H1 (cell line): ENCODE measurements at regions not wholly inside any gene's neighbourhood (a gene's known extent, or its start where the extent isn't known, plus 50 kb on each side); places are given as distances from the start of the nearest gene placed in this dataset.

Experiments
- CTCF ChIA-PET: fragments of 300-600 bp; sonication (Branson Sonifier 250); formaldehyde crosslinking; loops from one replicate; lab custom pipeline; 2021; ENCODE audit not compliant: partially characterized antibody; lab: Charles Lee
- POLR2A ChIA-PET: fragments of 300-600 bp; sonication (Branson Sonifier 250); formaldehyde crosslinking; loops from one replicate; lab custom pipeline; 2021; ENCODE audit warnings: inconsistent platforms; ENCODE audit not compliant: partially characterized antibody; lab: Charles Lee
- DNase-seq, 2 experiments: peaks; one replicate each; pipeline versions ENCODE4 v3.0.0 to v3.0.0-alpha.2; 2010 to 2022; ENCODE audit warnings: low spot score in 2 of 2, low read depth in 1 of 2, mixed read lengths in 1 of 2
- FAIRE-seq: peaks from 2 replicates; lab custom pipeline; 2011; peaks lifted over from hg19 to GRCh38; lab: Jason Lieb, UNC
- H2AFZ ChIP-seq: 2 replicates; pipeline ENCODE4 v1.8.1; 2012; ENCODE audit warnings: low read length, inconsistent platforms
- H2AK5ac ChIP-seq: 2 replicates; pipeline ENCODE4 v1.6.1; 2013; ENCODE audit warnings: low read depth, low read length
- H2BK120ac ChIP-seq: replicated peaks from 2 replicates; pipeline ENCODE3; 2013; ENCODE audit warnings: low read depth, low read length, inconsistent platforms
- H2BK12ac ChIP-seq: 2 replicates; pipeline ENCODE4 v1.6.1; 2013; ENCODE audit warnings: low read depth, low read length
- H2BK15ac ChIP-seq: 2 replicates; pipeline ENCODE4 v1.6.1; 2013; ENCODE audit warnings: low read length
- H2BK20ac ChIP-seq: 2 replicates; pipeline ENCODE4 v1.6.1; 2013; ENCODE audit warnings: low read length
- H2BK5ac ChIP-seq: 2 replicates; pipeline ENCODE4 v1.6.1; 2013; ENCODE audit warnings: low read depth, low read length
- H3K14ac ChIP-seq: 2 replicates; pipeline ENCODE4 v1.6.1; 2013; ENCODE audit warnings: inconsistent platforms; ENCODE audit not compliant: insufficient read length
- H3K18ac ChIP-seq: 2 replicates; pipeline ENCODE4 v1.6.1; 2013; ENCODE audit warnings: low read length; ENCODE audit errors: extremely low read depth
- H3K23ac ChIP-seq: 2 replicates; pipeline ENCODE4 v1.6.1; 2013; ENCODE audit warnings: inconsistent platforms; ENCODE audit not compliant: insufficient read length
- H3K23me2 ChIP-seq: 2 replicates; pipeline ENCODE4 v1.6.1; 2013; ENCODE audit warnings: low read depth, low read length
- H3K27ac ChIP-seq: 2 replicates; pipeline ENCODE4 v1.6.1; 2011; ENCODE audit warnings: low read depth, low read length, inconsistent platforms
- H3K27me3 ChIP-seq, 4 experiments: replicated peaks in 1 of 4; 1 replicate in 1 of 4; 2 replicates in 3 of 4; pipeline versions ENCODE4 v1.6.1 to v1.8.1; 2011 to 2013; ENCODE audit warnings: low read length in 3 of 4, mild to moderate bottlenecking in 3 of 4, inconsistent platforms in 2 of 4, mixed read lengths in 2 of 4, moderate library complexity in 1 of 4; ENCODE audit not compliant: control insufficient read depth in 3 of 4, insufficient read depth in 3 of 4; ENCODE audit errors: extremely low read depth in 1 of 4
- H3K36me3 ChIP-seq, 4 experiments: 2 replicates each; pipeline versions ENCODE4 v1.6.1 to v1.8.1; 2011 to 2013; ENCODE audit warnings: mild to moderate bottlenecking in 4 of 4, low read length in 3 of 4, moderate library complexity in 2 of 4, control low read depth in 1 of 4, inconsistent platforms in 1 of 4; ENCODE audit not compliant: insufficient read depth in 4 of 4, control insufficient read depth in 2 of 4
- H3K4ac ChIP-seq: replicated peaks from 2 replicates; pipeline ENCODE3; 2013; ENCODE audit warnings: low read length, low read depth, mixed read lengths, inconsistent platforms; ENCODE audit not compliant: insufficient read length
- H3K4me1 ChIP-seq, 4 experiments: replicated peaks in 1 of 4; 1 replicate in 1 of 4; 2 replicates in 3 of 4; pipeline versions ENCODE4 v1.6.1 to v1.8.1; 2011 to 2013; ENCODE audit warnings: low read length in 3 of 4, inconsistent platforms in 2 of 4, mixed read lengths in 1 of 4; ENCODE audit not compliant: insufficient read depth in 4 of 4, control insufficient read depth in 3 of 4
- H3K4me2 ChIP-seq, 2 experiments: 2 replicates each; pipeline versions ENCODE4 v1.6.1 to v1.8.1; 2011 to 2013; ENCODE audit warnings: low read depth in 2 of 2, low read length in 2 of 2, control low read depth in 1 of 2, inconsistent platforms in 1 of 2, mild to moderate bottlenecking in 1 of 2; ENCODE audit not compliant: insufficient read depth in 1 of 2
- H3K4me3 ChIP-seq, 4 experiments: fragments of 200-600, 300-600 bp in 1 of 4; sonication (generic), shearing (Covaris generic), sonication (Bioruptor Twin) in 1 of 4; 2 replicates each; pipeline versions ENCODE4 v1.5.1 to v1.8.1; 2011 to 2016; ENCODE audit warnings: low read length in 4 of 4, low read depth in 3 of 4, control low read depth in 2 of 4, inconsistent platforms in 2 of 4, mild to moderate bottlenecking in 2 of 4, mixed read lengths in 1 of 4, moderate library complexity in 1 of 4; ENCODE audit not compliant: insufficient read depth in 2 of 4; ENCODE audit errors: extremely low read depth in 1 of 4
- H3K56ac ChIP-seq: replicated peaks from 2 replicates; pipeline ENCODE3; 2013; ENCODE audit warnings: low read depth, mild to moderate bottlenecking, mixed read lengths, low read length, inconsistent platforms; ENCODE audit not compliant: insufficient read length
- H3K79me1 ChIP-seq: 2 replicates; pipeline ENCODE4 v1.6.1; 2013; ENCODE audit warnings: low read depth, low read length, control low read depth
- H3K79me2 ChIP-seq, 2 experiments: 2 replicates each; pipeline versions ENCODE4 v1.6.1 to v1.8.1; 2012 to 2013; ENCODE audit warnings: low read length in 2 of 2, mild to moderate bottlenecking in 2 of 2, inconsistent platforms in 1 of 2; ENCODE audit not compliant: insufficient read depth in 2 of 2, control insufficient read depth in 1 of 2
- H3K9ac ChIP-seq, 4 experiments: replicated peaks in 1 of 4; 1 replicate in 1 of 4; 2 replicates in 3 of 4; pipeline versions ENCODE4 v1.6.1 to v1.8.1; 2011 to 2013; ENCODE audit warnings: low read depth in 3 of 4, low read length in 3 of 4, control low read depth in 2 of 4, mild to moderate bottlenecking in 2 of 4, moderate library complexity in 2 of 4, inconsistent platforms in 1 of 4; ENCODE audit errors: extremely low read depth in 1 of 4
- H3K9me3 ChIP-seq, 2 experiments: 2 replicates each; pipeline versions ENCODE4 v1.6.1 to v1.8.1; 2012 to 2013; ENCODE audit warnings: mild to moderate bottlenecking in 2 of 2, moderate library complexity in 2 of 2, control low read depth in 1 of 2, inconsistent platforms in 1 of 2, low read depth in 1 of 2, low read length in 1 of 2, mixed read lengths in 1 of 2; ENCODE audit not compliant: insufficient read depth in 2 of 2
- H4K20me1 ChIP-seq, 2 experiments: replicated peaks in 1 of 2; 2 replicates each; pipeline versions ENCODE3 to v1.8.1; 2011 to 2013; ENCODE audit warnings: inconsistent platforms in 2 of 2, low read length in 2 of 2, mild to moderate bottlenecking in 1 of 2; ENCODE audit not compliant: insufficient read depth in 2 of 2, control insufficient read depth in 1 of 2
- H4K5ac ChIP-seq: 2 replicates; pipeline ENCODE4 v1.6.1; 2013; ENCODE audit warnings: low read length, low read depth, mixed read lengths, inconsistent platforms; ENCODE audit not compliant: insufficient read length
- H4K8ac ChIP-seq: 2 replicates; pipeline ENCODE4 v1.8.0; 2013; ENCODE audit warnings: mild to moderate bottlenecking, moderate library complexity, low read length, inconsistent platforms; ENCODE audit not compliant: insufficient read depth; ENCODE audit errors: extremely low read depth
- H4K91ac ChIP-seq: replicated peaks from 2 replicates; pipeline ENCODE3; 2013; ENCODE audit warnings: low read length, mixed read lengths, inconsistent platforms; ENCODE audit not compliant: insufficient read length
- CBX5 ChIP-seq: fragments of 300-800, 300-1000 bp; sonication (generic); IDR thresholded peaks from 2 replicates; pipeline ENCODE4 v1.7.1; 2016; ENCODE audit warnings: antibody characterized with exemption, low read length, low read depth
- CTCF ChIP-seq, 3 experiments: IDR thresholded peaks; 1 replicate in 2 of 3; 2 replicates in 1 of 3; pipeline versions ENCODE4 v1.5.1 to v1.6.1; 2011; ENCODE audit warnings: low read length in 3 of 3, mild to moderate bottlenecking in 3 of 3, inconsistent platforms in 2 of 3, low read depth in 1 of 3, moderate library complexity in 1 of 3; ENCODE audit not compliant: insufficient read depth in 1 of 3; ENCODE audit errors: control extremely low read depth in 1 of 3
- EP300 ChIP-seq, 2 experiments: IDR thresholded peaks; 1 replicate in 1 of 2; 2 replicates in 1 of 2; pipeline ENCODE4 v1.6.1; 2011 to 2012; ENCODE audit warnings: low read depth in 2 of 2, low read length in 2 of 2, mild to moderate bottlenecking in 2 of 2, borderline replicate concordance in 1 of 2, inconsistent platforms in 1 of 2, moderate library complexity in 1 of 2
- FOSL1 ChIP-seq: IDR thresholded peaks from 2 replicates; pipeline ENCODE4 v1.6.1; 2011; ENCODE audit warnings: mild to moderate bottlenecking, low read depth, low read length, moderate library complexity; ENCODE audit not compliant: insufficient read depth
- SP2 ChIP-seq: IDR thresholded peaks from 2 replicates; pipeline ENCODE4 v1.6.1; 2012; ENCODE audit warnings: mild to moderate bottlenecking, low read length, inconsistent platforms
- WGBS, 2 experiments: shearing (Covaris generic) in 1 of 2; methylation state at CpG; one replicate each; pipeline versions ENCODE4 v1.1.6 to v1.1.7; 2013 to 2015; ENCODE audit warnings: low lambda C conversion rate in 2 of 2, mixed read lengths in 2 of 2, inconsistent platforms in 1 of 2, low coverage in 1 of 2, missing lambda C conversion rate in 1 of 2; ENCODE audit not compliant: insufficient replicate concordance in 2 of 2, insufficient coverage in 1 of 2, insufficient read length in 1 of 2; ENCODE audit errors: extremely low coverage in 1 of 2, missing lambda C conversion rate in 1 of 2; 5-methylcytosine and 5-hydroxymethylcytosine counted together

DNA sequence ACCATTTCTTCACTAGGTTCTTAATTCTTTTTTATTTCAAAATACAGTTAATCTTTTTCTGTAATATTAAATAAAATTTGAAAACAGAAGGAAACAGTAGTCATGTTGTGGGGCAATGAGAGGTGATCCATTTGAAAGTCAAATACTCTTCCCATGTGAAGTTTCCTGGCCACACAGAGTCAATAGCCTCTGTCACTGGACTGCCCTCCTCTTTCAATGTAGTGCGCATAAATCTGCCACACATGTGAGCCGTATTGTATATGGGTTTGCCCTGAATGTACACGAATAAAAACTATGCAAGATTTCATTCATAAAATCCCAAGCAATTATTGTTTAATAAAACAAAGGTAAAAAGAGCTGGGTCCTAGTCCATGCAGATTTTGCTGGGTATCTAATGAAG is 59.1 kb downstream of the NKX6-1 start:
- Histone ChIP-seq H2BK15ac (no peak overlapping the region), H4K91ac (no peak overlapping the region)
- TF ChIP-seq CBX5 (no peak), FOSL1 (no peak), EP300 (IDR thresholded peaks at IDR 0.05; ENCODE audit: borderline replicate concordance in 1 of 2, low read depth in 2 of 2, low read length in 2 of 2) (no peak), CTCF (IDR thresholded peaks at IDR 0.05; ENCODE audit: control extremely low read depth in 1 of 3, insufficient read depth in 1 of 3, low read depth in 1 of 3, low read length in 3 of 3) (no peak), SP2 (no peak)
- TF ChIP-seq, all 59 proteins: peak for 0
- no peaks in the 10 kb centered on the region for H3K79me2 ChIP-seq
- no peak overlapping the region for H3K23ac ChIP-seq
- no peak overlapping the region for H3K18ac ChIP-seq
- no peak overlapping the region for H4K8ac ChIP-seq
- H3K23me2 ChIP-seq = no peaks in the 10 kb centered on the region
- H4K20me1 ChIP-seq = no peaks in the 10 kb centered on the region
- ChIA-PET POLR2A (no interaction called here), CTCF (interaction anchor here (0.6 to 4.0 kb wide), 3 partner anchors 13 to 419 kb away, joined by 3 to 34 read pairs (median 3); no protein-coding TSS in a partner anchor)
- DNase-seq = no peak
- no peak overlapping the region for H2BK12ac ChIP-seq
- H4K5ac ChIP-seq = no peak overlapping the region
- no peaks in the 10 kb centered on the region for H3K9me3 ChIP-seq
- no peak overlapping the region for H3K27ac ChIP-seq
- H2BK5ac ChIP-seq = no peak overlapping the region
- no peak overlapping the region for H3K9ac ChIP-seq
- no peak overlapping the region for H3K4me3 ChIP-seq
- no peak overlapping the region for H3K4ac ChIP-seq
- WGBS, 2 experiments = 86% methylated on average over 3 of the region's 3 CpGs; no CpG with 5 or more reads in 1 of the 2 experiments
- no peak overlapping the region for H2BK120ac ChIP-seq
- no peak overlapping the region for H2AK5ac ChIP-seq
- no peak overlapping the region for H3K14ac ChIP-seq
- no peak overlapping the region for H3K4me2 ChIP-seq
- H3K36me3 ChIP-seq = no peaks in the 10 kb centered on the region
- H2AFZ ChIP-seq = no peak overlapping the region
- no peaks in the 10 kb centered on the region for H3K4me1 ChIP-seq
- H2BK20ac ChIP-seq = no peak overlapping the region
- no peaks in the 10 kb centered on the region for H3K27me3 ChIP-seq
- H3K79me1 ChIP-seq = no peaks in the 10 kb centered on the region
- H3K56ac ChIP-seq = no peak overlapping the region
- no peak for FAIRE-seq
